ENCODE measurements at regions not wholly inside any gene's neighbourhood (a gene's known extent, or its start where the extent isn't known, plus 50 kb on each side); places are given as distances from the start of the nearest gene placed in this dataset.

DNA sequence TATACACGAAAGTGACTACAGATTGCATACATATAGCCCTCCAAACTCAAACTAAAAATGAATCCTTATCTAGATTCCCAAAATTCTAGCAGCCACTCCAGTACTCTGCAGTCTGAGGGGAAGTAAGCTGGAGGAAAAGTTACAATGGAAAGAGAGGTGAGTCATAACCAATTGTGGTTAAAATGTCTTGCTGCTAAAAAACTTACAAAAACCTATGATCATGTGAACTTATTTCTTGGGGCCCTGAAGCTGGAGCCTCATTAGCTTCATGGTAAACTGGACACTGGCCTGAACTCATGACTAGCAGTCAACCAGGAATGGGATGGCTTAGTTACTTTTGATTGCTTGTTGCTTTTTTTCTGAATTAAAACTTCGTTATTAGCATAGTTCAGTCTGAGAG is 175.9 kb downstream of the SLC4A3 start:
- intact Hi-C loops (cut with DNase I): no loop called here
- Histone ChIP-seq H3K4me3 (no peak overlapping the region), H3K9me3 (no peaks in the 10 kb centered on the region), H3K36me3 (no peaks in the 10 kb centered on the region), H3K27me3 (no peaks in the 10 kb centered on the region), H3K27ac (no peak overlapping the region), H3K4me1 (ENCODE audit: insufficient read depth) (peaks cover 5% of the 10 kb centered on the region)
- TF ChIP-seq CTCF (IDR thresholded peaks at IDR 0.05): no peak
- TF ChIP-seq POLR2A (IDR thresholded peaks at IDR 0.05): no peak
- TF ChIP-seq EP300 (IDR thresholded peaks at IDR 0.05): no peak
- 65 to 78% (median 78%) methylated on average over 2 of the region's 2 CpGs for WGBS, 3 donors
- no peak for DNase-seq

DNA sequence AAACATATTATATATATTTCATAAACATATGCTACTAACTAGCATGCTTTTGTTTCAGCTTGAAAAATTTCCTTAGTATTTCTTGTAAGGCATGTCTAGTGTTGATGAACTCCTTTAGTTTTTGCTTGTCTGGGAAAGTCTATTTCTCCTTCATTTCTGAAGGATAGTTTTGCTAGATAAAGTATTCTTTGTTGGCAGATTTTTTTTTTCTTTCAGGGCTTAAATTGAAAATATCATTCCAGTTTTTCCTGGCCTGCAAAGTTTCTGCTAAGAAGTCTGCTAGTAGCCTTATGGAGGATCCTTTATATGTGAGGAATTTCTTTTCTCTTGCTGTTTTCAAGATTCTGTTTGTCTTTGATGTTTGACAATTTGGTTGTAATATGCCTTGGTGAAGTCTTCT is 183.5 kb downstream of the SLC4A3 start:
- Histone ChIP-seq H3K36me3 (no peaks in the 10 kb centered on the region), H3K9me3 (no peaks in the 10 kb centered on the region), H3K27me3 (no peaks in the 10 kb centered on the region), H3K4me3 (no peak overlapping the region), H3K27ac (no peak overlapping the region), H3K4me1 (ENCODE audit: insufficient read depth) (no peaks in the 10 kb centered on the region)
- intact Hi-C loops (cut with DNase I): no loop called here
- DNase-seq: no peak
- TF ChIP-seq CTCF (IDR thresholded peaks at IDR 0.05) (no peak), POLR2A (IDR thresholded peaks at IDR 0.05) (no peak), EP300 (IDR thresholded peaks at IDR 0.05) (no peak)

DNA sequence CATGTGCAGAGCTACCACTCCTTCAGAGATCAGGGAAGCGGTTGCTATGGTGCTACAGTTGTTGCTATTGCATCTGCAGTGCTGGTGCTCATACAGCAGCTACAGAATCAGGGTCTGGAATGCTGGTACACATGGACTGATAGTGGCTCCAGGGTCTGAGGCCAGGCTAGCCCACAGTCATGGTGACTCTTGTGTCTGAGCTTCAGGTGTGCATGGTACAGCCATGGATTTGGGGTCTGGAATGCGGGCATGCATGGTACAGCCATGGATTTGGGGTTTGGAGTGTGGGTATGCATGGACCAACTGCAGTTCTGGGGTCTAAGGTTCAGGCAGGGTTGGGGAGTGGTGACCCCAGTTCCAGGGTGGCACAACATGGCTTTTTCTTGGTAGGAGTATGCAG is 185.2 kb downstream of the SLC4A3 start:
- no peak for DNase-seq
- H3K4me1 ChIP-seq (ENCODE audit: insufficient read depth): no peaks in the 10 kb centered on the region
- no peak overlapping the region for H3K27ac ChIP-seq
- no peaks in the 10 kb centered on the region for H3K36me3 ChIP-seq
- no peak overlapping the region for H3K4me3 ChIP-seq
- no peak for TF ChIP-seq EP300 (IDR thresholded peaks at IDR 0.05)
- no peak for TF ChIP-seq POLR2A (IDR thresholded peaks at IDR 0.05)
- TF ChIP-seq CTCF (IDR thresholded peaks at IDR 0.05): no peak
- 49 to 50% (median 50%) methylated on average over 2 of the region's 2 CpGs for WGBS, 3 donors
- H3K9me3 ChIP-seq: no peaks in the 10 kb centered on the region
- intact Hi-C loops (cut with DNase I): no loop called here
- no peaks in the 10 kb centered on the region for H3K27me3 ChIP-seq

DNA sequence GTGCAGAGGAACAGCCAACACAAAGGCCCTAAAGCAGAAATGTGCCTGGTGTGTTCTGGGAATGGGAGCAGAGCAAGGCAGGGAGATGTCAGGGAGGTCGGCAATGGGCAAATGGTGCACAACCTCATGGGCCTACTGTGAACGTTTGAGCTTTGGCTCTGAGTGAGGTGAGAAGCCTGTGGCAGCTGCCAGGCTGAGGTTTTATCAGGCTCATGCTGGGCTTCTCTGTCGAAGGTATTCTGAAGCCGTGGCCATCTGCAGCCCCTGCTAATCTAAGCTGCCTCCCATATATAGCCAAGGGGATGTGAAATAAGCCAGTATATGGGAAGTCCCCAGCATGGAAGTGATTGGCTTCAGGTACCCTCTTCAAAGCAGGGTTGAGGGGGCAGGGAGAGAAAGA is 193.3 kb downstream of the SLC4A3 start:
- whole genome bisulfite sequencing, 3 donors: 75 to 79% (median 78%) methylated on average over 4 of the region's 4 CpGs
- H3K36me3 ChIP-seq: no peaks in the 10 kb centered on the region
- intact Hi-C loops (cut with DNase I): no loop called here
- DNase-seq: no peak
- no peaks in the 10 kb centered on the region for H3K27me3 ChIP-seq
- H3K27ac ChIP-seq: no peak overlapping the region
- H3K4me1 ChIP-seq (ENCODE audit: insufficient read depth): no peaks in the 10 kb centered on the region
- TF ChIP-seq CTCF (IDR thresholded peaks at IDR 0.05): no peak
- TF ChIP-seq EP300 (IDR thresholded peaks at IDR 0.05): no peak
- TF ChIP-seq POLR2A (IDR thresholded peaks at IDR 0.05): no peak
- no peaks in the 10 kb centered on the region for H3K9me3 ChIP-seq
- no peak overlapping the region for H3K4me3 ChIP-seq

DNA sequence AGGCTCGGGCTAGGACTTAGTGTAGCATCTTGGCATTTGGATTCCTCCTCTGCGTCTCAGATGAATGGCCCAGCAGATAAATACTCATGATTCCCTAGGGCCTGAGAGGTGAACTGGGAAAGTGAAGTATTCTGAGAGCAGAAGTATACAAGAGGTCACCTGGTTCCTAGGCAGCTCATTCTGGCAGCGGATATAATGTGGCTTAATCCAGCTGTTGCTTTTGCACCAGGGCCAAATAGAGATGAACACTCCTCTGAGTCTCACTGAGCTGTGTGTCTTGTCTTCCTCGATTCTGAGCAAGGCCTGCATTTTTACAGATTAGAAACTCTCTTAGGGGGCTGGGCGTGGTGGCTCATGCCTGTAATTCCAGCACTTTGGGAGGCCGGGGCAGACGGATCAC is 196.1 kb downstream of the SLC4A3 start:
- WGBS, 3 donors: 25 to 40% (median 29%) methylated on average over 7 of the region's 7 CpGs
- H3K36me3 ChIP-seq: no peaks in the 10 kb centered on the region
- H3K9me3 ChIP-seq: no peaks in the 10 kb centered on the region
- no peak overlapping the region for H3K4me3 ChIP-seq
- no peaks in the 10 kb centered on the region for H3K27me3 ChIP-seq
- no peak for TF ChIP-seq CTCF (IDR thresholded peaks at IDR 0.05)
- no peak for TF ChIP-seq POLR2A (IDR thresholded peaks at IDR 0.05)
- TF ChIP-seq EP300 (IDR thresholded peaks at IDR 0.05): no peak
- H3K4me1 ChIP-seq (ENCODE audit: insufficient read depth): peaks cover 3% of the 10 kb centered on the region
- no peak for DNase-seq
- intact Hi-C loops (cut with DNase I): no loop called here
- no peak overlapping the region for H3K27ac ChIP-seq
